Neural crest cell (in vitro differentiated cells): ENCODE measurements at regions not wholly inside any gene's neighbourhood (a gene's known extent, or its start where the extent isn't known, plus 50 kb on each side); places are given as distances from the start of the nearest gene placed in this dataset.
"Not testable (repeated sequence)": the region's sequence is repeated elsewhere in the genome, so short reads cannot be mapped to it uniquely, and the experiment has no call there.

Experiments used
- DNase-seq: peaks from one replicate; pipeline ENCODE4 v3.0.0; 2021; ENCODE audit warnings: low read depth, mixed read lengths, low spot score
- H3K27ac Mint-ChIP-seq: one replicate; pipeline ENCODE4 v1.8.0; 2021; ENCODE audit warnings: mild to moderate bottlenecking, mixed read lengths; ENCODE audit not compliant: unreplicated experiment
- H3K27me3 Mint-ChIP-seq: 2 replicates; pipeline ENCODE4 v1.8.0; 2021; ENCODE audit warnings: low read depth, mild to moderate bottlenecking, mixed read lengths
- H3K36me3 Mint-ChIP-seq: 2 replicates; pipeline ENCODE4 v1.8.0; 2021; ENCODE audit warnings: low read depth, mild to moderate bottlenecking, mixed read lengths
- H3K4me1 Mint-ChIP-seq: 2 replicates; pipeline ENCODE4 v1.8.0; 2021; ENCODE audit warnings: mixed read lengths
- H3K4me3 Mint-ChIP-seq: one replicate; pipeline ENCODE4 v1.8.0; 2021; ENCODE audit warnings: mild to moderate bottlenecking, mixed read lengths
- H3K9me3 Mint-ChIP-seq: 2 replicates; pipeline ENCODE4 v1.8.0; 2021; ENCODE audit warnings: mixed read lengths
- TF ChIP-seq, protein P1 (sequence below): fragments of 200-600 bp; sonication (generic); conservative IDR thresholded peaks from 2 replicates; pipeline ENCODE4 v1.5.0; 2021; ENCODE audit warnings: antibody characterized with exemption, mild to moderate bottlenecking

DNA sequence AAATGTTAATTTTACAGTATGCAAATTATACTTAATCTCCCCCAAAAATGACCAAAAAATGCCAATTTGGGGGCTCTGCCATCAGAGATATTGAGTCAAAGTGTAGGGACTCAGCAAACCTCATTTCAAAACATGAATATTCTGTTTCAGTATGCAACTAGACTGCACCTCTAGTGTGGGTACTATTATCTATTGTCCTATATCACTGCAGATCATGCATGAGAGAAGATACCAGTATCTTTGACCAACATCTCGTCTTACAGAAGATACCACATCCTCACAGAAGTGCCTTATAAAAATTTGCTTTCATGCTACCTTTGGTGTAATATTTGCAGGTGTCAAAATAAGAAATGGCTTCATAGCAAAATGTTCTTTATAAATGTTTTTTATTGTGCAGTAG, 623.8 kb downstream of the TENT5A start:
- H3K4me1 Mint-ChIP-seq = no peaks in the 10 kb centered on the region
- no peak overlapping the region for H3K4me3 Mint-ChIP-seq
- no peaks in the 10 kb centered on the region for H3K27me3 Mint-ChIP-seq
- no peaks in the 10 kb centered on the region for H3K36me3 Mint-ChIP-seq
- no peak overlapping the region for H3K27ac Mint-ChIP-seq
- no peak for DNase-seq
- TF ChIP-seq, protein P1, sequence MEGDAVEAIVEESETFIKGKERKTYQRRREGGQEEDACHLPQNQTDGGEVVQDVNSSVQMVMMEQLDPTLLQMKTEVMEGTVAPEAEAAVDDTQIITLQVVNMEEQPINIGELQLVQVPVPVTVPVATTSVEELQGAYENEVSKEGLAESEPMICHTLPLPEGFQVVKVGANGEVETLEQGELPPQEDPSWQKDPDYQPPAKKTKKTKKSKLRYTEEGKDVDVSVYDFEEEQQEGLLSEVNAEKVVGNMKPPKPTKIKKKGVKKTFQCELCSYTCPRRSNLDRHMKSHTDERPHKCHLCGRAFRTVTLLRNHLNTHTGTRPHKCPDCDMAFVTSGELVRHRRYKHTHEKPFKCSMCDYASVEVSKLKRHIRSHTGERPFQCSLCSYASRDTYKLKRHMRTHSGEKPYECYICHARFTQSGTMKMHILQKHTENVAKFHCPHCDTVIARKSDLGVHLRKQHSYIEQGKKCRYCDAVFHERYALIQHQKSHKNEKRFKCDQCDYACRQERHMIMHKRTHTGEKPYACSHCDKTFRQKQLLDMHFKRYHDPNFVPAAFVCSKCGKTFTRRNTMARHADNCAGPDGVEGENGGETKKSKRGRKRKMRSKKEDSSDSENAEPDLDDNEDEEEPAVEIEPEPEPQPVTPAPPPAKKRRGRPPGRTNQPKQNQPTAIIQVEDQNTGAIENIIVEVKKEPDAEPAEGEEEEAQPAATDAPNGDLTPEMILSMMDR = no peak
- no peaks in the 10 kb centered on the region for H3K9me3 Mint-ChIP-seq

DNA sequence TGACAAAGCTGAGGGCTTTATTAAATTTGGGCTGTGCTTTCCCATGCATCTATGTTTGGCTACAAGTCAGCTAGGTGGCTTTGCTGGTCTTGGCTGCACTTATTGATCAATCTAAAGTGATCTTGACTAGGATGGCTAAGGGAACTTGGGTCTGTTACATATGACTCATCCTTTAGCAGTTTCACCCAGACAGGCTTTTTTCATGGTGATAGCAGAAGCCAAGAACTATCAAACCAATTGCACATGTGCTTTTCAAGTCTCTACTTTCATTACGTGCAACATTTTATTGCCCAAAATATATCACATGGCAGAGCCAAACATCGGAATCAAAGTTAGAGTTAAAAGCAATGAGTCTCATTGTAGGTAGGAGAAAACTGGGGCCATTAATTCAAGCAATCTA, 626.3 kb downstream of the TENT5A start:
- Mint-ChIP-seq H3K27me3 (no peaks in the 10 kb centered on the region), H3K36me3 (no peaks in the 10 kb centered on the region), H3K9me3 (no peaks in the 10 kb centered on the region), H3K4me3 (no peak overlapping the region), H3K4me1 (no peaks in the 10 kb centered on the region), H3K27ac (no peak overlapping the region)
- TF ChIP-seq, protein P1 = no peak
- DNase-seq = no peak

DNA sequence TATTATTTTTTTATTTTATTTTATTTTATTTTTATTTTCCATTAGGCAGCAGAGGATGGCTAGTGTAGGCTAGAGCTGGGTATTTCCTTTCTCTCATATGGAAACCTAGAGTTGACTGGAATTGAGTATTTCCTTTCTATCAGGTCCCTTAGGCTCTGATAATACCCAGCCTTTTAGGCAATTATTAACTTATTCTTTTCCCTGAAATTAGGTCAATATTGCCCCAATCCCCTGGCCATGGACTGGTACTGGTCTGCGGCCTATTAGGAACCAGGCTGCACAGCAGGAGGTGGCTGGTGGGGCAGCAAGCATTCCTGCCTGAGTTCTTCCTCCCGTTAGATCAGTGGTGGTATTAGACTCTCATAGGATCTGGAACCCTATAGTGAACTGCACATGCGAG, 632.2 kb downstream of the TENT5A start:
- H3K4me3 Mint-ChIP-seq = no peak overlapping the region
- H3K4me1 Mint-ChIP-seq = no peaks in the 10 kb centered on the region
- H3K36me3 Mint-ChIP-seq = no peaks in the 10 kb centered on the region
- DNase-seq = no peak
- TF ChIP-seq, protein P1 = no peak
- H3K27me3 Mint-ChIP-seq = no peaks in the 10 kb centered on the region
- no peaks in the 10 kb centered on the region for H3K9me3 Mint-ChIP-seq
- no peak overlapping the region for H3K27ac Mint-ChIP-seq

DNA sequence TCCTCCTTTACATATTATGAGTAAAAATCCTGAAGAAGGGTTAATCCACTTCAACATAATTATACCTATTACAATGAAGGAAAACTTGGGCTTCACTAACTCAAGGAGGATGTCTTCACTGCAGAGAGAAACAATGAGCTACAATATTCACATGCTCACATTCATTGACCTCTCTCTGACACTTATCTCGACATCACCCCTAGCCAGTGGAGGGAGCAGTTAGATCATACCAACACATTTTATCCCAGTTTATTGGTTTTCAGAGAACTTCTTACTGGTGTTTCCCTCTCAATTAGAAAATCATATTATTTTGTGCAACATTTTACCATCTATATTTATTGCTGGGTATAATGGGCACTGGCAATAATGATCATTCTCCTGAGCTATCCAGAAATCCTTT, 646.5 kb downstream of the TENT5A start:
- no peak for DNase-seq
- Mint-ChIP-seq H3K27ac (no peak overlapping the region), H3K4me3 (no peak overlapping the region), H3K27me3 (no peaks in the 10 kb centered on the region), H3K9me3 (peaks cover 3% of the 10 kb centered on the region), H3K4me1 (no peaks in the 10 kb centered on the region), H3K36me3 (no peaks in the 10 kb centered on the region)
- TF ChIP-seq, protein P1 = no peak

DNA sequence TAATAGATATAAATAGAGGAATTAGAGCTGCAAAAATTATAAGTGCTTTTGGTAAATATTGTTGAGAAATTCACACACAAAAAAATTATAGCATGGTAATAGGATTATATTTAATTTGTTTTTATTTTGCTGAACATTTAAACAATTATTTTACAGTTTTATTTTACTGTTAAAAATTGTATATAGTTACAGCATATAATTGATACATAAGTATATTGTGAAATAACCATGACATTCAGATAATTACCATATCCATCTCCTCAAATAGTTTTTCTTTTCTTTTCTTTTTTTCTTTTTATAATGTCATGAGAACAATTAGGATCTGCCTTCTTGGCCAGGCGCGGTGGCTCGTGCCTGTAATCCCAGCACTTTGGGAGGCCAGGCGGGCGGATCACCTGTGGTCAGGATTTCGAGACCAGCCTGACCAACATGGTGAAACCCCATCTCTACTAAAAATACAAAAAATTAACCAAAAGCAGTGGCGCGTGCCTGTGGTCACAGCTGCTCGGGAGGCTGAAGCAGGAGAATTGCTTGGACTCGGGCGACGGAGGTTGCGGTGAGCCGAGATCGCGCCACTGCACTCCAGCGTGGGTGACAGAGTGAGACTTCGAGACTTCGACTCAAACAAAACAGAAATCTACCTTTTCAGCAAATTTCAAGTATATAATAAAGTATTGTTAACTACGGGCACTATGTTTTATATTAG, 654.2 kb downstream of the TENT5A start:
- no peak overlapping the region for H3K27ac Mint-ChIP-seq
- H3K36me3 Mint-ChIP-seq = no peaks in the 10 kb centered on the region
- H3K4me1 Mint-ChIP-seq = no peaks in the 10 kb centered on the region
- TF ChIP-seq, protein P1 = no peak
- no peaks in the 10 kb centered on the region for H3K27me3 Mint-ChIP-seq
- DNase-seq = no peak
- H3K4me3 Mint-ChIP-seq = no peak overlapping the region
- H3K9me3 Mint-ChIP-seq = peaks cover 13% of the 10 kb centered on the region

DNA sequence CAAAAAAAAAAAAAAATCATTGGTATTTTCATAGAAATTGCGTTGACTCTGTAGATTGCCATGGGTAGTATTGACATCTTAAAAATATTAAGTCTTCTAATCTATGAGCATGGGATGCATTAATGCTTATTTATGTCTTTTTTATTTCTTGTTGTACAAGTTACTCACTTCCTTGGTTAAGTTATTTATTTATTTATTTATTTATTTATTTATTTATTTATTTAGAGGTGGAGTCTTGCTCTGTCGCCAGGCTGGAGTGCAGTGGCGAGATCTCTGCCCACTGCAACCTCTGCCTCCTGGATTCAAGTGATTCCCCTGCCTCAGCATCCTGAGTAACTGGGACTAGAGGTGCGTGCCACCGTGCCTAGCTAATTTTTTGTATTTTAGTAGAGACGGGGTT, 656.0 kb downstream of the TENT5A start:
- H3K27me3 Mint-ChIP-seq, H3K4me3 Mint-ChIP-seq, H3K36me3 Mint-ChIP-seq, DNase-seq, H3K27ac Mint-ChIP-seq, H3K4me1 Mint-ChIP-seq: not testable (repeated sequence)
- H3K9me3 Mint-ChIP-seq = peaks cover 12% of the 10 kb centered on the region
